Middle frontal gyrus (tissue), 1 donor: ENCODE measurements at regions not wholly inside any gene's neighbourhood (a gene's known extent, or its start where the extent isn't known, plus 50 kb on each side); places are given as distances from the start of the nearest gene placed in this dataset.
"Not testable (repeated sequence)": the region's sequence is repeated elsewhere in the genome, so short reads cannot be mapped to it uniquely, and the experiment has no call there.

Experiments
- DNase-seq: peaks from one replicate; pipeline ENCODE4 v3.0.0-alpha.2; 2015; ENCODE audit warnings: low spot score; ENCODE audit errors: extremely low spot score

- no peak for DNase-seq
Observed at GRCh38 chr4:130736436-130737185, 1640.7 kb downstream of the C4orf33 start.

GRCh38 chr4:130738233-130738632 lies 1642.3 kb downstream of the C4orf33 start:
- DNase-seq, result no peak

- DNase-seq, result no peak
Observed at GRCh38 chr4:130747842-130748241, 1651.9 kb downstream of the C4orf33 start.

GRCh38 chr4:130753926-130754325 lies 1658.0 kb downstream of the C4orf33 start:
- DNase-seq, result no peak

GRCh38 chr4:130760246-130760645 lies 1664.3 kb downstream of the C4orf33 start:
- DNase-seq, result no peak

- not testable (repeated sequence) for DNase-seq
Observed at GRCh38 chr4:130767384-130767783, 1671.4 kb downstream of the C4orf33 start.

GRCh38 chr4:130772966-130773365 lies 1677.0 kb downstream of the C4orf33 start:
- DNase-seq, result not testable (repeated sequence)

- DNase-seq, result no peak
Observed at GRCh38 chr4:130808492-130808891, 1712.5 kb downstream of the C4orf33 start.

GRCh38 chr4:130812117-130812765 lies 1716.3 kb downstream of the C4orf33 start:
- DNase-seq, result no peak

- DNase-seq, result no peak
Observed at GRCh38 chr4:130814896-130815295, 1718.9 kb downstream of the C4orf33 start.

GRCh38 chr4:130820448-130820847 lies 1724.5 kb downstream of the C4orf33 start:
- no peak for DNase-seq

- no peak for DNase-seq
Observed at GRCh38 chr4:130825284-130825683, 1729.3 kb downstream of the C4orf33 start.

GRCh38 chr4:130850019-130850524 lies 1754.1 kb downstream of the C4orf33 start:
- DNase-seq, result no peak

GRCh38 chr4:130851107-130851506 lies 1755.2 kb downstream of the C4orf33 start:
- no peak for DNase-seq

- DNase-seq, result no peak
Observed at GRCh38 chr4:130851932-130852331, 1756.0 kb downstream of the C4orf33 start.

- no peak for DNase-seq
Observed at GRCh38 chr4:130855533-130855932, 1759.6 kb downstream of the C4orf33 start.

GRCh38 chr4:130859991-130860390 lies 1764.0 kb downstream of the C4orf33 start:
- no peak for DNase-seq

GRCh38 chr4:130896920-130897319 lies 1801.0 kb downstream of the C4orf33 start:
- DNase-seq, result no peak

GRCh38 chr4:130901321-130901720 lies 1805.4 kb downstream of the C4orf33 start:
- DNase-seq, result no peak

GRCh38 chr4:130922955-130923354 lies 1827.0 kb downstream of the C4orf33 start:
- DNase-seq, result no peak

GRCh38 chr4:130955520-130955919 lies 1859.6 kb downstream of the C4orf33 start:
- DNase-seq, result no peak

GRCh38 chr4:130985371-130985770 lies 1889.4 kb downstream of the C4orf33 start:
- no peak for DNase-seq

- DNase-seq, result no peak
Observed at GRCh38 chr4:130995988-130996387, 1900.0 kb downstream of the C4orf33 start.
